ENCODE measurements at regions not wholly inside any gene's neighbourhood (a gene's known extent, or its start where the extent isn't known, plus 50 kb on each side); places are given as distances from the start of the nearest gene placed in this dataset.
A peak's percentile ranks its signal among the peaks of the same experiment; 100 is the strongest.

GRCh38 chr16:66270333-66270927 is 96.1 kb upstream of the CDH5 start:
- ATAC-seq, result peak; percentile 54 to 85 (median 70)
- intact Hi-C loops (cut with DNase I), result loop anchor here in 2 of 10 donors (5.0 kb wide), 1 partner anchor 1148 kb away; the partner anchor contains the start of gene CDH11 (in 2 of the 2)
- peak; percentile 48 to 82 for DNase-seq
- Histone ChIP-seq H3K9me3 (no peaks in the 10 kb centered on the region), H3K27me3 (peaks cover 0 to 31% (median 3%) of the 10 kb centered on the region in 7 donors), H3K4me3 (peak overlapping the region in 9 of 10 donors; percentile 6 to 50 (median 40)), H3K27ac (peak overlapping the region in 8 of 10 donors; percentile 35 to 78 (median 64)), H3K4me1 (peaks cover 2 to 36% (median 16%) of the 10 kb centered on the region in 9 donors), H3K36me3 (no peaks in the 10 kb centered on the region)
- peak; percentile 90 to 99 (median 96) for TF ChIP-seq CTCF (IDR thresholded peaks at IDR 0.05)
- WGBS, 2 donors, result 9 to 10% methylated on average over 48 of the region's 48 CpGs

GRCh38 chr16:66269617-66270332 is 96.7 kb upstream of the CDH5 start:
- Histone ChIP-seq H3K27me3 (peaks cover 0 to 31% (median 3%) of the 10 kb centered on the region in 7 donors), H3K27ac (peak overlapping the region in 8 of 10 donors; percentile 35 to 78 (median 64)), H3K4me3 (peak overlapping the region in 8 of 10 donors; percentile 17 to 50 (median 40)), H3K4me1 (peaks cover 2 to 41% (median 16%) of the 10 kb centered on the region in 9 donors), H3K36me3 (no peaks in the 10 kb centered on the region), H3K9me3 (no peaks in the 10 kb centered on the region)
- DNase-seq, result no peak
- WGBS, 2 donors, result 55% methylated on average over 14 of the region's 14 CpGs
- ATAC-seq, result peak in 1 of 8 donors; percentile 5
- intact Hi-C loops (cut with DNase I), result loop anchor here in 3 of 10 donors (5.0 to 10.0 kb wide), 2 partner anchors 1145 to 1147 kb away; partner anchors contain the start of gene CDH11 (in 3 of the 3)
- TF ChIP-seq CTCF (IDR thresholded peaks at IDR 0.05), result no peak

- H3K36me3 ChIP-seq, result no peaks in the 10 kb centered on the region
- DNase-seq (no peak), ATAC-seq (peak in 4 of 8 donors; percentile 4 to 14 (median 6))
- TF ChIP-seq CTCF (IDR thresholded peaks at IDR 0.05), result no peak
- peaks cover 0 to 31% (median 3%) of the 10 kb centered on the region in 7 donors for H3K27me3 ChIP-seq
- no peak overlapping the region for H3K4me3 ChIP-seq
- H3K4me1 ChIP-seq, result peaks cover 2 to 45% (median 18%) of the 10 kb centered on the region in 9 donors
- peak overlapping the region in 8 of 10 donors; percentile 11 to 55 (median 48) for H3K27ac ChIP-seq
- intact Hi-C loops (cut with DNase I), result loop anchor here in 1 of 10 donors (10.0 kb wide), 1 partner anchor 1143 kb away; the partner anchor contains the start of gene CDH11
- H3K9me3 ChIP-seq, result no peaks in the 10 kb centered on the region
- WGBS, 2 donors, result 73 to 86% methylated on average over 10 of the region's 10 CpGs
Observed at GRCh38 chr16:66267292-66268014, 99.0 kb upstream of the CDH5 start.
